Body of pancreas (tissue), 4 donors: ENCODE measurements at regions not wholly inside any gene's neighbourhood (a gene's known extent, or its start where the extent isn't known, plus 50 kb on each side); places are given as distances from the start of the nearest gene placed in this dataset.

ENCODE experiments used
- ATAC-seq: fragments of 150-250 bp; one replicate; pipeline ENCODE4 v1.9.1; 2016
- DNase-seq, 4 donors: peaks; one replicate each; pipeline ENCODE4 v3.0.0-alpha.2; 2019
- H3K27ac ChIP-seq, 4 donors: fragments of 200-600 bp; sonication (generic); 1 replicate in 3 of 4; 2 replicates in 1 of 4; pipeline versions ENCODE4 v1.5.1 to v1.6.1; 2016 to 2019; ENCODE audit warnings: mild to moderate bottlenecking in 1 of 4, mixed read lengths in 1 of 4, moderate library complexity in 1 of 4
- H3K27me3 ChIP-seq, 2 donors: fragments of 200-600 bp; sonication (generic); one replicate each; pipeline ENCODE4 v1.6.0; 2016; ENCODE audit warnings: mild to moderate bottlenecking in 1 of 2
- H3K36me3 ChIP-seq, 2 donors: fragments of 200-600 bp; sonication (generic); replicated peaks in 1 of 2; 2 replicates each; pipeline ENCODE4 v1.5.1; 2016; ENCODE audit warnings: low read depth in 2 of 2; ENCODE audit not compliant: insufficient read depth in 1 of 2
- H3K4me1 ChIP-seq: fragments of 200-600 bp; sonication (generic); one replicate; pipeline ENCODE4 v1.6.0; 2016
- H3K4me3 ChIP-seq, 2 donors: fragments of 200-600 bp; sonication (generic); 1 replicate in 1 of 2; 2 replicates in 1 of 2; pipeline ENCODE4 v1.5.1; 2016 to 2019
- H3K9me3 ChIP-seq, 3 donors: fragments of 200-600 bp; sonication (generic); 1 replicate in 2 of 3; 2 replicates in 1 of 3; pipeline ENCODE4 v1.5.1; 2016
- POLR2A ChIP-seq, 3 donors: fragments of 450-650 bp; IDR thresholded peaks; one replicate each; pipeline ENCODE4 v1.6.1; 2016; ENCODE audit warnings: antibody characterized with exemption in 3 of 3, mild to moderate bottlenecking in 2 of 3
- WGBS, 2 donors: methylation state at CpG; one replicate each; pipeline ENCODE4 v1.1.5; 2017; 5-methylcytosine and 5-hydroxymethylcytosine counted together
- intact Hi-C: fragments of 100-400 bp; cut with DNase I; formaldehyde crosslinking; loops from one replicate; pipeline ENCODE4 v1.15.1; 2023
- TF ChIP-seq, protein P1 (sequence below), 7 experiments: fragments of 450-650 bp in 4 of 7; fragments of 200-600 bp in 3 of 7; sonication (generic) in 3 of 7; IDR thresholded peaks; one replicate each; pipeline ENCODE4 v1.5.1; 2016 to 2019; ENCODE audit warnings: antibody characterized with exemption in 7 of 7

GRCh38 chr4:158420782-158421181 lies 100.9 kb upstream of the RXFP1 start:
- H3K4me1 ChIP-seq: no peaks in the 10 kb centered on the region
- no peak overlapping the region for H3K4me3 ChIP-seq
- 31 to 35% methylated on average over 2 of the region's 2 CpGs for WGBS, 2 donors
- no peaks in the 10 kb centered on the region for H3K36me3 ChIP-seq
- no peak for TF ChIP-seq POLR2A (IDR thresholded peaks at IDR 0.05)
- TF ChIP-seq, protein P1, sequence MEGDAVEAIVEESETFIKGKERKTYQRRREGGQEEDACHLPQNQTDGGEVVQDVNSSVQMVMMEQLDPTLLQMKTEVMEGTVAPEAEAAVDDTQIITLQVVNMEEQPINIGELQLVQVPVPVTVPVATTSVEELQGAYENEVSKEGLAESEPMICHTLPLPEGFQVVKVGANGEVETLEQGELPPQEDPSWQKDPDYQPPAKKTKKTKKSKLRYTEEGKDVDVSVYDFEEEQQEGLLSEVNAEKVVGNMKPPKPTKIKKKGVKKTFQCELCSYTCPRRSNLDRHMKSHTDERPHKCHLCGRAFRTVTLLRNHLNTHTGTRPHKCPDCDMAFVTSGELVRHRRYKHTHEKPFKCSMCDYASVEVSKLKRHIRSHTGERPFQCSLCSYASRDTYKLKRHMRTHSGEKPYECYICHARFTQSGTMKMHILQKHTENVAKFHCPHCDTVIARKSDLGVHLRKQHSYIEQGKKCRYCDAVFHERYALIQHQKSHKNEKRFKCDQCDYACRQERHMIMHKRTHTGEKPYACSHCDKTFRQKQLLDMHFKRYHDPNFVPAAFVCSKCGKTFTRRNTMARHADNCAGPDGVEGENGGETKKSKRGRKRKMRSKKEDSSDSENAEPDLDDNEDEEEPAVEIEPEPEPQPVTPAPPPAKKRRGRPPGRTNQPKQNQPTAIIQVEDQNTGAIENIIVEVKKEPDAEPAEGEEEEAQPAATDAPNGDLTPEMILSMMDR (IDR thresholded peaks at IDR 0.05): no peak
- no peak overlapping the region for H3K27ac ChIP-seq
- no peaks in the 10 kb centered on the region for H3K9me3 ChIP-seq
- intact Hi-C loops: no loop called here
- ATAC-seq: no peak
- no peaks in the 10 kb centered on the region for H3K27me3 ChIP-seq
- no peak for DNase-seq

DNA sequence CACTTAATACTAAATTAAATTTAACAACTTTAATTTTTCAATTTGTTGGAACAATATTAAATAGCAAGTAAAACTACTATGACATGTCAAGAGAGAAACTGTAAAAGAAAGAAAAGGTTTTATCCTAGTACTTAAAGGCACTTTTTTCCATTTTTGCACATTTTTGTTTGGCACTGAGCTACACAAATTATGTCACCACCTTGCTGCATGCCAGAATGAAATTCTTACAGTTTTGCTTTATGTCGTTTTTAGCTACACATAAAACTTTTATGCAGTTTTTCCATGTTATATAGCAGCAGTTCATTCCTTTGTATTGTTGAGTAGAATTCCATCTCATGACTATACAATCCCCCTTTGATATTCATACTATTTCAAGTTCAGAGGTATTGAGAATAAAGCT lies 99.1 kb upstream of the RXFP1 start:
- no peaks in the 10 kb centered on the region for H3K36me3 ChIP-seq
- no peak overlapping the region for H3K4me3 ChIP-seq
- H3K9me3 ChIP-seq: no peaks in the 10 kb centered on the region
- no peak overlapping the region for H3K27ac ChIP-seq
- no peaks in the 10 kb centered on the region for H3K27me3 ChIP-seq
- DNase-seq (no peak), ATAC-seq (no peak)
- no peak for TF ChIP-seq POLR2A (IDR thresholded peaks at IDR 0.05)
- TF ChIP-seq, protein P1 (IDR thresholded peaks at IDR 0.05): no peak
- WGBS, 2 donors: 14 to 31% methylated on average over 1 of the region's 1 CpG
- intact Hi-C loops: no loop called here
- no peaks in the 10 kb centered on the region for H3K4me1 ChIP-seq

GRCh38 chr4:158428242-158428641 lies 93.4 kb upstream of the RXFP1 start:
- DNase-seq (no peak), ATAC-seq (no peak)
- no peaks in the 10 kb centered on the region for H3K27me3 ChIP-seq
- no peak overlapping the region for H3K27ac ChIP-seq
- no peaks in the 10 kb centered on the region for H3K9me3 ChIP-seq
- intact Hi-C loops: no loop called here
- H3K36me3 ChIP-seq: no peaks in the 10 kb centered on the region
- H3K4me3 ChIP-seq: no peak overlapping the region
- TF ChIP-seq POLR2A (IDR thresholded peaks at IDR 0.05): no peak
- TF ChIP-seq, protein P1 (IDR thresholded peaks at IDR 0.05): no peak
- no peaks in the 10 kb centered on the region for H3K4me1 ChIP-seq

- no peaks in the 10 kb centered on the region for H3K36me3 ChIP-seq
- TF ChIP-seq, protein P1 (IDR thresholded peaks at IDR 0.05): no peak
- TF ChIP-seq POLR2A (IDR thresholded peaks at IDR 0.05): no peak
- H3K27ac ChIP-seq: no peak overlapping the region
- ATAC-seq: no peak
- H3K9me3 ChIP-seq: no peaks in the 10 kb centered on the region
- DNase-seq: no peak
- no peaks in the 10 kb centered on the region for H3K4me1 ChIP-seq
- intact Hi-C loops: no loop called here
- H3K4me3 ChIP-seq: no peak overlapping the region
- H3K27me3 ChIP-seq: no peaks in the 10 kb centered on the region
Measured at GRCh38 chr4:158442736-158443135, 78.9 kb upstream of the RXFP1 start.

- H3K9me3 ChIP-seq: no peaks in the 10 kb centered on the region
- DNase-seq: no peak
- no peak overlapping the region for H3K27ac ChIP-seq
- H3K4me3 ChIP-seq: no peak overlapping the region
- H3K4me1 ChIP-seq: no peaks in the 10 kb centered on the region
- H3K36me3 ChIP-seq: no peaks in the 10 kb centered on the region
- H3K27me3 ChIP-seq: no peaks in the 10 kb centered on the region
- no peak for TF ChIP-seq POLR2A (IDR thresholded peaks at IDR 0.05)
- TF ChIP-seq, protein P1 (IDR thresholded peaks at IDR 0.05): no peak
- ATAC-seq: no peak
- intact Hi-C loops: no loop called here
- whole genome bisulfite sequencing, 2 donors: 44 to 59% methylated on average over 1 of the region's 1 CpG
Measured at GRCh38 chr4:158443731-158444130, 78.0 kb upstream of the RXFP1 start.
